GM18873 (cell line): ENCODE measurements at regions not wholly inside any gene's neighbourhood (a gene's known extent, or its start where the extent isn't known, plus 50 kb on each side); places are given as distances from the start of the nearest gene placed in this dataset.

Source experiments
- ATAC-seq: cut with Tn5 transposase; IDR thresholded peaks from one replicate; pipeline ENCODE4 v1.9.1; 2021; ENCODE audit warnings: mild to moderate bottlenecking, moderate library complexity, moderate number of reproducible peaks; ENCODE audit not compliant: unreplicated experiment, low FRiP score

GRCh38 chr13:47216176-47216822 lies 319.4 kb upstream of the HTR2A start:
- no peak for ATAC-seq

GRCh38 chr13:47215736-47216135 lies 318.9 kb upstream of the HTR2A start:
- no peak for ATAC-seq

GRCh38 chr13:47213047-47213446 lies 316.2 kb upstream of the HTR2A start:
- no peak for ATAC-seq

GRCh38 chr13:47211106-47211505 lies 314.3 kb upstream of the HTR2A start:
- no peak for ATAC-seq

- no peak for ATAC-seq
Observed at GRCh38 chr13:47206111-47206510, 309.3 kb upstream of the HTR2A start.

- no peak for ATAC-seq
Observed at GRCh38 chr13:47190696-47191305, 293.9 kb upstream of the HTR2A start.

GRCh38 chr13:47188802-47189201 lies 291.9 kb upstream of the HTR2A start:
- ATAC-seq, result no peak

- no peak for ATAC-seq
Observed at GRCh38 chr13:47186471-47186870, 289.6 kb upstream of the HTR2A start.

- no peak for ATAC-seq
Observed at GRCh38 chr13:47184321-47184720, 287.5 kb upstream of the HTR2A start.

- no peak for ATAC-seq
Observed at GRCh38 chr13:47179321-47179720, 282.5 kb upstream of the HTR2A start.

- no peak for ATAC-seq
Observed at GRCh38 chr13:47178090-47178950, 281.5 kb upstream of the HTR2A start.

GRCh38 chr13:47175172-47175866 lies 278.5 kb upstream of the HTR2A start:
- no peak for ATAC-seq

GRCh38 chr13:47170971-47171370 lies 274.1 kb upstream of the HTR2A start:
- no peak for ATAC-seq

GRCh38 chr13:47168618-47169017 lies 271.8 kb upstream of the HTR2A start:
- no peak for ATAC-seq

- ATAC-seq, result no peak
Observed at GRCh38 chr13:47168066-47168465, 271.2 kb upstream of the HTR2A start.

- no peak for ATAC-seq
Observed at GRCh38 chr13:47166336-47166735, 269.5 kb upstream of the HTR2A start.

GRCh38 chr13:47159853-47160550 lies 263.1 kb upstream of the HTR2A start:
- ATAC-seq, result no peak

GRCh38 chr13:47158593-47158992 lies 261.7 kb upstream of the HTR2A start:
- ATAC-seq, result no peak

GRCh38 chr13:47148543-47148942 lies 251.7 kb upstream of the HTR2A start:
- no peak for ATAC-seq

- no peak for ATAC-seq
Observed at GRCh38 chr13:47147812-47148119, 250.9 kb upstream of the HTR2A start.
